ENCODE measurements at regions not wholly inside any gene's neighbourhood (a gene's known extent, or its start where the extent isn't known, plus 50 kb on each side); places are given as distances from the start of the nearest gene placed in this dataset.

- Histone ChIP-seq H3K4me1 (no peaks in the 10 kb centered on the region), H3K9me3 (no peaks in the 10 kb centered on the region), H3K4me3 (no peak overlapping the region), H3K9ac (ENCODE audit: low read depth in 2 of 2, low read length in 2 of 2) (no peak overlapping the region), H3K27ac (no peak overlapping the region), H3K36me3 (no peaks in the 10 kb centered on the region), H3K27me3 (no peaks in the 10 kb centered on the region)
- no peak for DNase-seq
- intact Hi-C loops (cut with DNase I), result no loop called here
- no peak for TF ChIP-seq CTCF (IDR thresholded peaks at IDR 0.05)
These were observed 833.5 kb downstream of the XPNPEP1 start for GRCh38 chr10:109089779-109090178.

GRCh38 chr10:109071539-109071938 is 851.8 kb downstream of the XPNPEP1 start:
- no peak for TF ChIP-seq CTCF (IDR thresholded peaks at IDR 0.05)
- Histone ChIP-seq H3K36me3 (no peaks in the 10 kb centered on the region), H3K9ac (ENCODE audit: low read depth in 2 of 2, low read length in 2 of 2) (no peak overlapping the region), H3K27ac (no peak overlapping the region), H3K27me3 (no peaks in the 10 kb centered on the region), H3K4me3 (no peak overlapping the region), H3K9me3 (no peaks in the 10 kb centered on the region), H3K4me1 (no peaks in the 10 kb centered on the region)
- DNase-seq, result no peak
- intact Hi-C loops (cut with DNase I), result no loop called here

- Histone ChIP-seq H3K4me3 (no peak overlapping the region), H3K9ac (ENCODE audit: low read depth in 2 of 2, low read length in 2 of 2) (no peak overlapping the region), H3K4me1 (no peaks in the 10 kb centered on the region), H3K27me3 (no peaks in the 10 kb centered on the region), H3K9me3 (no peaks in the 10 kb centered on the region), H3K27ac (no peak overlapping the region), H3K36me3 (no peaks in the 10 kb centered on the region)
- DNase-seq, result no peak
- TF ChIP-seq CTCF (IDR thresholded peaks at IDR 0.05), result no peak
- intact Hi-C loops (cut with DNase I), result no loop called here
These were observed 852.8 kb downstream of the XPNPEP1 start for GRCh38 chr10:109070492-109070891.

- no peaks in the 10 kb centered on the region for H3K4me1 ChIP-seq
- intact Hi-C loops (cut with DNase I), result no loop called here
- DNase-seq, result no peak
- H3K27me3 ChIP-seq, result no peaks in the 10 kb centered on the region
- H3K27ac ChIP-seq, result no peak overlapping the region
- TF ChIP-seq CTCF (IDR thresholded peaks at IDR 0.05), result no peak
- H3K9me3 ChIP-seq, result no peaks in the 10 kb centered on the region
- no peak overlapping the region for H3K9ac ChIP-seq (ENCODE audit: low read depth in 2 of 2, low read length in 2 of 2)
- H3K36me3 ChIP-seq, result no peaks in the 10 kb centered on the region
- H3K4me3 ChIP-seq, result no peak overlapping the region
These were observed 856.3 kb downstream of the XPNPEP1 start for GRCh38 chr10:109067031-109067430.

GRCh38 chr10:109065821-109066220 is 857.5 kb downstream of the XPNPEP1 start:
- Histone ChIP-seq H3K9me3 (no peaks in the 10 kb centered on the region), H3K36me3 (no peaks in the 10 kb centered on the region), H3K9ac (ENCODE audit: low read depth in 2 of 2, low read length in 2 of 2) (no peak overlapping the region), H3K27ac (no peak overlapping the region), H3K4me1 (no peaks in the 10 kb centered on the region), H3K4me3 (no peak overlapping the region), H3K27me3 (no peaks in the 10 kb centered on the region)
- intact Hi-C loops (cut with DNase I), result no loop called here
- TF ChIP-seq CTCF (IDR thresholded peaks at IDR 0.05), result no peak
- DNase-seq, result no peak

GRCh38 chr10:109062371-109062770 is 860.9 kb downstream of the XPNPEP1 start:
- no peaks in the 10 kb centered on the region for H3K36me3 ChIP-seq
- H3K9ac ChIP-seq (ENCODE audit: low read depth in 2 of 2, low read length in 2 of 2), result no peak overlapping the region
- H3K4me1 ChIP-seq, result no peaks in the 10 kb centered on the region
- H3K4me3 ChIP-seq, result no peak overlapping the region
- intact Hi-C loops (cut with DNase I), result no loop called here
- no peak overlapping the region for H3K27ac ChIP-seq
- DNase-seq, result no peak
- H3K27me3 ChIP-seq, result no peaks in the 10 kb centered on the region
- TF ChIP-seq CTCF (IDR thresholded peaks at IDR 0.05), result no peak
- H3K9me3 ChIP-seq, result no peaks in the 10 kb centered on the region

Data from colonic mucosa (tissue), 4 donors.